Transverse colon (tissue), 4 donors: ENCODE measurements at regions not wholly inside any gene's neighbourhood (a gene's known extent, or its start where the extent isn't known, plus 50 kb on each side); places are given as distances from the start of the nearest gene placed in this dataset.

ENCODE experiments used
- POLR2AphosphoS5 ChIP-seq, 3 donors: sonication (generic); formaldehyde crosslinking; IDR thresholded peaks; one replicate each; pipeline ENCODE4 v1.6.1; 2016; ENCODE audit warnings: antibody characterized with exemption in 3 of 3
- TF ChIP-seq, protein P1 (sequence below), 5 experiments: fragments of 200-600 bp in 3 of 5; fragments of 450-650 bp in 2 of 5; sonication (generic) in 3 of 5; IDR thresholded peaks; 1 replicate in 2 of 5; 2 replicates in 3 of 5; pipeline ENCODE4 v1.5.1; 2016 to 2017; ENCODE audit warnings: antibody characterized with exemption in 5 of 5, inconsistent platforms in 3 of 5, mild to moderate bottlenecking in 2 of 5, moderate library complexity in 1 of 5

DNA sequence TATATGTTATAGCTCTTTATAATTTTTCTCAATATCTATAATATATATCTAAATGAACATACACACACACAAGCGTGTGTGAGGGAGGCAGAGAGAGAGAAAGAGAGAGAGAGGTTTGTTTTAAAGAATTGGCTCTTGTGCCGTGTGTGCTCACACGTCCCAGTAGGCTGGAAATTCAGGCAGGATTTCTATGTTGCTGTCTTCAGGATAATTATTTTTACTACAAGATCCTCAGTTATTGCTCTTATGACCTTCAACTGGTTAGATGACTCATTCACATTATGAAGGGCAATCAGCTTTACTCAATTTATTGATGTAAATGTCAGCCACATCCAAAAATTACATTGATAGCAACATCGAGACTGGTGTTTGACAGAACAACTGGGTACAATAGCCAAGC lies 1520.7 kb upstream of the PCDH7 start:
- TF ChIP-seq POLR2AphosphoS5 (IDR thresholded peaks at IDR 0.05), result no peak
- TF ChIP-seq, protein P1, sequence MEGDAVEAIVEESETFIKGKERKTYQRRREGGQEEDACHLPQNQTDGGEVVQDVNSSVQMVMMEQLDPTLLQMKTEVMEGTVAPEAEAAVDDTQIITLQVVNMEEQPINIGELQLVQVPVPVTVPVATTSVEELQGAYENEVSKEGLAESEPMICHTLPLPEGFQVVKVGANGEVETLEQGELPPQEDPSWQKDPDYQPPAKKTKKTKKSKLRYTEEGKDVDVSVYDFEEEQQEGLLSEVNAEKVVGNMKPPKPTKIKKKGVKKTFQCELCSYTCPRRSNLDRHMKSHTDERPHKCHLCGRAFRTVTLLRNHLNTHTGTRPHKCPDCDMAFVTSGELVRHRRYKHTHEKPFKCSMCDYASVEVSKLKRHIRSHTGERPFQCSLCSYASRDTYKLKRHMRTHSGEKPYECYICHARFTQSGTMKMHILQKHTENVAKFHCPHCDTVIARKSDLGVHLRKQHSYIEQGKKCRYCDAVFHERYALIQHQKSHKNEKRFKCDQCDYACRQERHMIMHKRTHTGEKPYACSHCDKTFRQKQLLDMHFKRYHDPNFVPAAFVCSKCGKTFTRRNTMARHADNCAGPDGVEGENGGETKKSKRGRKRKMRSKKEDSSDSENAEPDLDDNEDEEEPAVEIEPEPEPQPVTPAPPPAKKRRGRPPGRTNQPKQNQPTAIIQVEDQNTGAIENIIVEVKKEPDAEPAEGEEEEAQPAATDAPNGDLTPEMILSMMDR (IDR thresholded peaks at IDR 0.05), result no peak
